PC-3 (cell line): ENCODE measurements at regions not wholly inside any gene's neighbourhood (a gene's known extent, or its start where the extent isn't known, plus 50 kb on each side); places are given as distances from the start of the nearest gene placed in this dataset.

Experiments
- ATAC-seq: fragments of 200-7000 bp; cut with Tn5 transposase; 2 replicates; pipeline ENCODE4 v1.9.1; 2020; ENCODE audit warnings: mild to moderate bottlenecking, moderate library complexity
- BruUV-seq: library from RNA; stranded (reverse); fragments of 400-500 nt; replicated peaks from 2 replicates; lab custom pipeline; 2021; lab: Mats Ljungman, UMichigan
- CTCF ChIA-PET: fragments of 300-600 bp; sonication (Branson Sonifier 250); formaldehyde crosslinking; loops from one replicate; lab custom pipeline; 2022; ENCODE audit warnings: antibody characterized with exemption; lab: Charles Lee
- POLR2A ChIA-PET: fragments of 300-600 bp; sonication (Branson Sonifier 250); formaldehyde crosslinking; loops from one replicate; lab custom pipeline; 2022; ENCODE audit warnings: antibody characterized with exemption; ENCODE audit not compliant: unreplicated experiment; lab: Charles Lee
- DNase-seq: peaks from one replicate; pipeline ENCODE4 v3.0.0-alpha.2; 2015
- H2AFZ ChIP-seq: fragments of 300-600 bp; sonication (generic); 2 replicates; pipeline ENCODE4 v1.6.0; 2016; ENCODE audit warnings: antibody characterized with exemption, low read length
- H3F3A ChIP-seq: fragments of 300-600 bp; sonication (generic); one replicate; pipeline ENCODE4 v1.6.0; 2017; ENCODE audit warnings: antibody characterized with exemption, low read length, control low read depth, mild to moderate bottlenecking; ENCODE audit not compliant: unreplicated experiment
- H3K27ac ChIP-seq: fragments of 300-600 bp; sonication (generic); 2 replicates; pipeline ENCODE4 v1.5.1; 2016; ENCODE audit warnings: mild to moderate bottlenecking, low read length
- H3K27me3 ChIP-seq: fragments of 300-600 bp; sonication (generic); 2 replicates; pipeline ENCODE4 v1.6.1; 2016; ENCODE audit warnings: low read length, mixed read lengths
- H3K36me3 ChIP-seq: fragments of 300-600 bp; sonication (generic); 2 replicates; pipeline ENCODE4 v1.6.1; 2016; ENCODE audit warnings: low read depth, mixed run types, low read length, mixed read lengths
- H3K4me1 ChIP-seq: fragments of 300-600 bp; sonication (generic); 2 replicates; pipeline ENCODE4 v1.5.1; 2016; ENCODE audit warnings: low read length; ENCODE audit not compliant: insufficient read depth
- H3K4me2 ChIP-seq: fragments of 300-600 bp; sonication (generic); 2 replicates; pipeline ENCODE4 v1.6.0; 2016; ENCODE audit warnings: low read length
- H3K4me3 ChIP-seq: fragments of 300-600 bp; sonication (generic); 2 replicates; pipeline ENCODE4 v1.5.1; 2016; ENCODE audit warnings: mild to moderate bottlenecking, low read length, mixed read lengths
- H3K79me2 ChIP-seq: fragments of 300-600 bp; sonication (generic); 2 replicates; pipeline ENCODE4 v1.6.1; 2017; ENCODE audit warnings: low read length, mixed read lengths
- H3K9ac ChIP-seq: fragments of 300-600 bp; sonication (generic); 2 replicates; pipeline ENCODE4 v1.6.0; 2016; ENCODE audit warnings: mild to moderate bottlenecking, low read length
- H3K9me2 ChIP-seq: fragments of 300-600 bp; sonication (generic); replicated peaks from 2 replicates; pipeline ENCODE4 v1.6.1; 2016; ENCODE audit warnings: mixed run types, low read length, mixed read lengths
- H3K9me3 ChIP-seq: fragments of 300-600 bp; sonication (generic); 2 replicates; pipeline ENCODE4 v1.6.1; 2016; ENCODE audit warnings: low read length, mixed read lengths
- H4K20me1 ChIP-seq: fragments of 300-600 bp; sonication (generic); 2 replicates; pipeline ENCODE4 v1.6.1; 2016; ENCODE audit warnings: low read length, mixed read lengths
- CTCF ChIP-seq: fragments of 300-600 bp; sonication (generic); conservative IDR thresholded peaks from 2 replicates; pipeline ENCODE4 v1.5.1; 2017; ENCODE audit warnings: antibody characterized with exemption, low read depth, mild to moderate bottlenecking, low read length
- EZH2 ChIP-seq: fragments of 300-600 bp; sonication (generic); IDR thresholded peaks from one replicate; pipeline ENCODE4 v1.6.1; 2017; ENCODE audit warnings: antibody characterized with exemption, mild to moderate bottlenecking, low read length; ENCODE audit not compliant: unreplicated experiment
- EZH2phosphoT487 ChIP-seq: fragments of 300-600 bp; sonication (generic); IDR thresholded peaks from 2 replicates; pipeline ENCODE4 v1.6.1; 2018; ENCODE audit warnings: mild to moderate bottlenecking, antibody characterized with exemption, low read length, borderline replicate concordance
- intact Hi-C: fragments of 100-400 bp; cut with micrococcal nuclease; formaldehyde crosslinking; loops from 2 replicates; pipeline ENCODE4 v1.9.0; 2023

GRCh38 chr1:182213163-182213562 is 151.7 kb upstream of the ZNF648 start:
- Histone ChIP-seq H3K27me3 (no peaks in the 10 kb centered on the region), H3K9me3 (no peaks in the 10 kb centered on the region), H3K36me3 (no peaks in the 10 kb centered on the region), H3K4me1 (peaks cover 23% of the 10 kb centered on the region), H3K9ac (no peak overlapping the region), H3K9me2 (no peaks in the 10 kb centered on the region), H3K79me2 (no peaks in the 10 kb centered on the region), H2AFZ (no peak overlapping the region), H4K20me1 (no peaks in the 10 kb centered on the region), H3K4me2 (no peak overlapping the region), H3K27ac (no peak overlapping the region), H3F3A (no peaks in the 10 kb centered on the region), H3K4me3 (no peak overlapping the region)
- DNase-seq (no peak), ATAC-seq (no peak)
- POLR2A ChIA-PET = no interaction called here
- intact Hi-C loops = no loop called here
- CTCF ChIA-PET = no interaction called here
- no TSS peak for BruUV-seq
- TF ChIP-seq EZH2 (no peak), CTCF (no peak), EZH2phosphoT487 (no peak)

- no peak overlapping the region for H3K27ac ChIP-seq
- H3K27me3 ChIP-seq = no peaks in the 10 kb centered on the region
- BruUV-seq = no TSS peak
- no peaks in the 10 kb centered on the region for H3K36me3 ChIP-seq
- CTCF ChIA-PET = no interaction called here
- H4K20me1 ChIP-seq = no peaks in the 10 kb centered on the region
- H3K9ac ChIP-seq = no peak overlapping the region
- TF ChIP-seq EZH2phosphoT487 (no peak), CTCF (no peak), EZH2 (no peak)
- no peaks in the 10 kb centered on the region for H3K9me3 ChIP-seq
- H3K4me2 ChIP-seq = no peak overlapping the region
- ATAC-seq (no peak), DNase-seq (no peak)
- H3F3A ChIP-seq = no peaks in the 10 kb centered on the region
- intact Hi-C loops = no loop called here
- H3K9me2 ChIP-seq = no peaks in the 10 kb centered on the region
- POLR2A ChIA-PET = no interaction called here
- H3K4me1 ChIP-seq = peaks cover 11% of the 10 kb centered on the region
- H2AFZ ChIP-seq = no peak overlapping the region
- no peaks in the 10 kb centered on the region for H3K79me2 ChIP-seq
- H3K4me3 ChIP-seq = no peak overlapping the region
These were observed 149.9 kb upstream of the ZNF648 start for GRCh38 chr1:182211386-182211785.

DNA sequence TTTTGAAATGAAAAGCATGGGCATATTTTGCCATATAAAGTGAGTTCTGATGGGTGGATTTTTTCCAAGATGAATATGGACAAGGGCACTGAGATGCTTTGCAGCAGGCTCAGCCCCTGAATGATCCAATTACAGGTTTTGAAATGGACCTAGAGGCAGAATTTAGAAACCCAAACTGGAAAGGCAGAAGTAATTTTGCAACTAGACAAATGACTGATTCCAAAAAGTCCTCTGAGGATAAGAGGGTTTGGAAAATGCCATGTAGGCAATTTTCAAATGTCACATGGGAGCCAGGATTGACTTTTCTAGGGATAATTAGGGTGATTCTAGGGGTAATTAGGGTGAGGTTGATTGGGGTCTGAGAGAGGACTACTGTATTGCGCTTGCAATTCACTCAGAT is 148.9 kb upstream of the ZNF648 start:
- no peaks in the 10 kb centered on the region for H3K79me2 ChIP-seq
- H3K4me3 ChIP-seq = no peak overlapping the region
- no peak overlapping the region for H3K27ac ChIP-seq
- intact Hi-C loops = no loop called here
- ATAC-seq = no peak
- no peak overlapping the region for H3K9ac ChIP-seq
- H2AFZ ChIP-seq = no peak overlapping the region
- TF ChIP-seq CTCF = no peak
- no peaks in the 10 kb centered on the region for H3K36me3 ChIP-seq
- BruUV-seq = no TSS peak
- CTCF ChIA-PET = no interaction called here
- no peaks in the 10 kb centered on the region for H3K9me2 ChIP-seq
- no peaks in the 10 kb centered on the region for H3K27me3 ChIP-seq
- H4K20me1 ChIP-seq = no peaks in the 10 kb centered on the region
- POLR2A ChIA-PET = no interaction called here
- H3K9me3 ChIP-seq = no peaks in the 10 kb centered on the region
- H3K4me2 ChIP-seq = no peak overlapping the region
- peaks cover 2% of the 10 kb centered on the region for H3K4me1 ChIP-seq
- no peak for DNase-seq
- no peaks in the 10 kb centered on the region for H3F3A ChIP-seq
